HG02973 (cell line): ENCODE measurements at regions not wholly inside any gene's neighbourhood (a gene's known extent, or its start where the extent isn't known, plus 50 kb on each side); places are given as distances from the start of the nearest gene placed in this dataset.

Experiments used
- ATAC-seq: cut with Tn5 transposase; IDR thresholded peaks from one replicate; pipeline ENCODE4 v1.9.1; 2021; ENCODE audit warnings: moderate library complexity; ENCODE audit not compliant: unreplicated experiment

DNA sequence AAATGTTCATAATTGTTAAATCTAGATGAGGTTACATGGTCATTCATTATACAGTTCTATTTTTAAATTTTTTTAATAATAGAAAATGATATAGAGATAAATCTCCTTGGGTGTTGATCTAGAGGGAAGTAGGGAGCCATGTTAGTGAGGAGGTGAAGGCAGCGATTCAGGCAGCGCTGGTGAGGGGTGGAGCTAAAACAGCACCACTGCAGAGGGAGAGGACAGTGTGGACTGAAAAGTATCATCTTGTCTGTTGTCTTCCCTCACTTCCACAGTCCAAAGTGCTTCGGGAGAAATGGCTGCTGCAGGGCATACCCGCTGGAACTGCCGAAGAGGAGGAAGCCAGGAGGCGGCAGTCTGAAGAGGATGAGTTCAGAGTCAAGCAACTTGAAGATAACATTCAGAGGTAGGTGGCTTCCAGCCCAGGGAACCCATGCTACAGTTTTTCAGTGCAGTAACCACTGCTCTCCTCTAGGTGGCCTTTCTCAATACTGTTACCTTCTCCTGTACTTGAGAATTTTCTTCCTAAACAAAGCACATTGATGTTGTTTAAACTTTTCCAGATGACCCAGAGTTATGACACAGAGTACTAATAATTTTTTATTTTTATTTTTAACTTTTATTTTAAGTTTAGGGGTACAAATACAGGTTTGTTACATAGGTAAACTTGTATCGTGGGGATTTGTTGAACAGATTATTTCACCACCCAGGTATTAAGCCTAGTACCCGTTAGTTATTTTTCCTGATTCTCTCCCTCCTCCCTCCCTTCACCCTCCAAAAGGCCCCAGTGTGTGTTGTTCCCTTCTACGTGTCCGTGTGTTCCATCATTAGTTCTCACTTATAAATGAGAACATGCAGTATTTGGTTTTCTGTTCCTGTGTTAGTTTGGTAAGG lies 100.5 kb downstream of the PALM2AKAP2 start:
- ATAC-seq: peak; percentile 87

GRCh38 chr9:109883623-109884022 lies 103.6 kb downstream of the PALM2AKAP2 start:
- no peak for ATAC-seq

- no peak for ATAC-seq
Observed at GRCh38 chr9:109886041-109886440, 106.0 kb downstream of the PALM2AKAP2 start.

- ATAC-seq: peak; percentile 60
Observed at GRCh38 chr9:109886617-109887016, 106.6 kb downstream of the PALM2AKAP2 start.

DNA sequence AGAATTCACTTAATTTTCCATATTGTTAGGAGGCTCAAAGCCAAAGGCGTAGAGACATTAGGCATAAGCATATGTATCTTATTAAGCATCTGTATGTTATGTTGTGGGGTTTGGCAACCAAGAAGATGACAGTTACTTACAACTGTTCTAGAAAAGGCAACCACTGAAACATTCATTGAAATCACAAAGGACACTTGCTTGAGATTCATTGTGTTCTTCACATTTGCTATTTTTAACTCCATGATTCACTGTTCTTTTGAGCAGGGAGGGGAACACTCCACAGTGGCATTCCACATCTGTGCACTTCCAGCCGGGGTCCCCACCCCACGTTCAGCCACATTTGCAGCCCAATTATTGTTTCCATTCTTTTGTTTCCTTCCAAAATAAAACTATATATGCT lies 107.1 kb downstream of the PALM2AKAP2 start:
- no peak for ATAC-seq

- no peak for ATAC-seq
Observed at GRCh38 chr9:109888695-109889094, 108.7 kb downstream of the PALM2AKAP2 start.

DNA sequence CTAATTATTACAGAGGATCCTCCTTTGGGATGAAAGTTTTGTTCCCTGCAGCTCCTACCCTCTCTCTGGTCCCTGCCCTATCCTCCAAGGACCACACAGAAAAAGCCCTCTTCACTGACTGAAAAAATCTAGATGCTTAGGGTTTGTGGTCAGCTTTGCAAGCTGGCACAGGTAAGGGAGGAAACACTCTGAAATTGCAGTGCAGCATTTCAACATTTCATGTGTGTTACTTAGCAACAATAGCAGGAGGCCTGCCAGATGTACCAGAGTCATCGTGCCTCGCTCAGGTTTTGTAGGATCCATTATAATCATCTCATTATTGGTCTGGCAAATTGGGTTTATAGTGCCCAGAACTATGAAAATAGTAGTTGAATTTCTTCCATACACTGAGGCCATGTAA lies 109.5 kb downstream of the PALM2AKAP2 start:
- no peak for ATAC-seq

DNA sequence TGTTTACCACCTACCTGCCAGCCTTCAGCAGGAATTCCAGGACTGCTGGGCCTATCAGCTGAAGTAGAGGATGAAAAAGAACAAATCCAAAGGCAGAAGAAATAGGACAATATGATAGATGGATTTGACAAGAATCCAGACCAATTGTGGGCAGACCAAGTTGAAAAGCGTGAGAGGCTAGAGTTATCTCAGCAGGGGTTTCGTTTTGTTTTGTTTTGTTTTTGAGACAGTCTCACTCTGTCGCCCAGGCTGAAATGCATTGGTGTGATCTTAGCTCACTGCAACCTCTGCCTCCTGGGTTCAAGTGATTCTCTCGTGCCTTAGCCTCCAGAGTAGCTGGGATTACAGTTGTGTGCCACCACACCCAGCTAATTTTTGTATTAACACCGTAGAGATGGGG lies 113.2 kb downstream of the PALM2AKAP2 start:
- ATAC-seq: peak; percentile 50

GRCh38 chr9:109894473-109894872 lies 114.5 kb downstream of the PALM2AKAP2 start:
- no peak for ATAC-seq

GRCh38 chr9:109894921-109895758 lies 115.1 kb downstream of the PALM2AKAP2 start:
- ATAC-seq: peak; percentile 68

DNA sequence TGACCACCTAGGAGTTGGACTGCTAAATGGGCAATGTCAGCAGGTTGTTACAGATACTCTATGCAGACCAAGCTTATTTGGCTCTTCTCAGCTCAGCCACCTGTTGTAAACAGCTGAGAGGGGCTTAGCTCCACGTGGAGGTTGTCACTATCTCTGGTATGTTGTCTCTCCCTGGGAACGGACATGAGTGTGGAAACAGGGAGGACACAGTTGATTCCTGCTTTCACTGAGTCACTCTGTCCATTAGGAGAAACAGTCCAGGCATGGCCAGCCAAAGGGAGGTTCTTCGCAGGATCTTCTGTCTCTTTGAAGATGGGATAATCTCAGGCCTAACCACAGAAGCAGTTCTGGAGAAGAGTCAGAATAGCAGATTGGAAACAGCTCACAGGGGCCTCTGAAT lies 121.2 kb downstream of the PALM2AKAP2 start:
- ATAC-seq: no peak

DNA sequence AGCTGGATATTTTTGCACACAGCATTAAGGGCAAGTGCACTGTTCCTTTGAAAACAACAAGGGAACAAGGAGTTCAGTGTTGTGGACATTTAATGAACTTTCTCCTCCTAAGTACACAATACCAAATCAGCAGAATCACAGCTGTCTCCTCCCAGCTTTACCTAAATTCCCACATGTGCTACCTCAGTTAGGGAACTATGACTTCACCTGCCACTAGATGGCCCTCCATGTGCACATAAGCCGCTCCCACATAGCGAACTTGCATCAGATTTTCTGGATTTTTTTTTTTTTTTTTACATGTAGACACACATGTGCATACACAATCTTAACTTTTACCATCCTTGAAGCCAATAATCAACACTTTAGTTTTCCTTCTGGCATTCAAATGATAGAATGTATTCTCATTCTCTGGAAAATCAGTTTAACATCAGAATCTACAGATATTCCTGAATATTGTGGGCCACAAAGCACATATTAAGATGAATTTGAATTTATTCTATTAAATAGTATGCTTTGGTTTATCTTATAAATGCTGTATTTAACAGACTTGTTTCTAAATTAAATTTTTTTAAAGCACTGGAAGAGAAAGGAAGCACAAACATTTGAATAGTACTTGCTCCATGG lies 123.6 kb downstream of the PALM2AKAP2 start:
- no peak for ATAC-seq

DNA sequence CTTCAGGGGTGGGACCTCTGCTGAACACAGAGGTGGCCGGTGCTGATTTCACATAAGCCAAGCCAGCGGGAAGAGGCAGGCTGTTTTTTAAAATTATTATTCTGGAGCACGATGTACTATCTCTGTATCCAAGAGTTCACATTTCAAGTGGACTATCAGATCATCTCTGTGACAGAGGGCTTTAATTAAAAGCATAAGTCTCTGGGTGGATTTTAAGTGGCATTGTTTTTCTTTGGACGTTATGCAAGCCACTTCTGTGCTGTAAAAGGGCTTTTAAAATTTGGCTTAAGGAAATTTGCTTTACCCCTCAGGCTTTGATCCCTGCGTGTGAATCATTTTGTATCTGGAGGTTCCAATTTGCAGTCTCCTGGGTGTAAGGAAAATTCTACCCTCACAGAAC lies 124.7 kb downstream of the PALM2AKAP2 start:
- ATAC-seq: no peak

GRCh38 chr9:109905472-109905871 lies 125.5 kb downstream of the PALM2AKAP2 start:
- ATAC-seq: no peak

DNA sequence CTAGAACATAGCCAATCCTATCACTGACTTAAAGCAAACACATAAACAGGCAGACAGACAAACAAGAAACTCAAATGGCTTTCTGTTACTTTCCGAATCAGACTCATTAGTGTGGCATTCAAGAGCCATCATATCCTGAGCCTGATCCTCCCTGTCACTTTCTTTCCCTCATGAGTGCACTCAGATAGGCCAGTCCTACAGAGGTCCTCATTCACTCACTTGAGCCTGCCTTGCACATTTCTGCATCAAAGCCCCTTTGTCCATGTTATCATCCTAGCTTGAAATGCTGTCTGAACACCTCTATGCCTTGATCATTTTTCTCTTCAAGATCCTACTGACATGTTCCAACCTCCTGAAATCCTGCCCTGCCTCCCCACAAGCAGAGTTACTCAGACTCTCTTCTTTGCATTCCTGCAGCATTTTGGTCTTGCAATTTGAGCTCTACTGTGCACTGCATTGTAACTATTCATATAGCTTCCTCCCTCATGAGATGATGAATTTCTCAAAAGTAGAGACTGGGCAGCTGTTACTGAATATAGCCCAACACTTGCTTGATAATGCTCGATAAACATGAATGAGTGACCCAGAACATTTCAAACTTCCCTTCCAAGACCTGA lies 126.9 kb downstream of the PALM2AKAP2 start:
- no peak for ATAC-seq

DNA sequence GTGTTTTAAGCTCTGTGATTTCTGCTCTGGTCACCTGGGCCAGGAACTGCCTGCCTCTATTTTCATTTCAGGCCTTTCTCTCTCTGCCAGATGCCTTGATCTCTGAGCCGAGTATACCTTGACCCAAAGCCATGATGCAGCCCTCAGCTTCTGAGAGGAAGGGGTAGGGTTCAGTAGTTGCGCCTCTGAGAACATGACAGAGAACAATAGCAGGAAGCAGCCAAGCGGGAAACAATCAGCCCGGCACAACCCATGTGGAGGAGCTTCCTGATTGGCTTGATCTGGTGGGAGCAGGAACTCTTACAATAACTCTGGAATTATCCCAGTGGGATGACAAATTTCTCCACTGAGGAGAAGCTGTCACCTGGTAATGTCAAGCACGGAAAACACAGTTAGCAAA lies 127.4 kb downstream of the PALM2AKAP2 start:
- peak; percentile 76 for ATAC-seq

DNA sequence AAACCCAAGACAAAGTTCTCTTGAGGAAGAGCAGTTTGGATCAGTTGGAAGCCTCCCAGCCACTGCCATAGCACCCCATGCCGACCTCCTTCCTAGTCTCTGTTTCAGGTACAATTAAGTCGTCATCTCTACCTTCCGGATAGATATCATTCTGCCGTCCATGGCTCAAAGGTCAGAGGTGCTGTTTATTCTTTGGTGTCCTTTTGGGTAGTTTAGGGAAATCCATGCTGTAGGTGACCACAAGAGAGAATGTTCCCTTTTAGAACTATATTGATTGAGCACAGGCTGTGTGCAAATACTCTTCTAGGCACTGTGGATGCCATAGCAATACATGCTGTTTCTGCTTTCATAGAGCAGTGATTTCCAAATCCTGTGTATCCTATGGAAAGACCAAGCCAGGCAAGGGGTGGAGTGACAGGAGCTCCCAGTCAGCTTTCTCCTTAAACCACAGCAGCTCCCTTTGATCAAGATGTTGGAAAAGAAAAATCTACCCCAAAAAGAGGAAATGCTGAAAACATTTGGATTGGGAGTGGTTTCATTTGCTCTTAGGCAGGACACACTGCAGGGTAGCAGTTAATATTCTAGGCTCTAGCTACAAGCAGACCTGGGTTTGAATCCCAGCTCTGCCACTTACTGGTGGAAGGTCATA lies 127.9 kb downstream of the PALM2AKAP2 start:
- no peak for ATAC-seq

DNA sequence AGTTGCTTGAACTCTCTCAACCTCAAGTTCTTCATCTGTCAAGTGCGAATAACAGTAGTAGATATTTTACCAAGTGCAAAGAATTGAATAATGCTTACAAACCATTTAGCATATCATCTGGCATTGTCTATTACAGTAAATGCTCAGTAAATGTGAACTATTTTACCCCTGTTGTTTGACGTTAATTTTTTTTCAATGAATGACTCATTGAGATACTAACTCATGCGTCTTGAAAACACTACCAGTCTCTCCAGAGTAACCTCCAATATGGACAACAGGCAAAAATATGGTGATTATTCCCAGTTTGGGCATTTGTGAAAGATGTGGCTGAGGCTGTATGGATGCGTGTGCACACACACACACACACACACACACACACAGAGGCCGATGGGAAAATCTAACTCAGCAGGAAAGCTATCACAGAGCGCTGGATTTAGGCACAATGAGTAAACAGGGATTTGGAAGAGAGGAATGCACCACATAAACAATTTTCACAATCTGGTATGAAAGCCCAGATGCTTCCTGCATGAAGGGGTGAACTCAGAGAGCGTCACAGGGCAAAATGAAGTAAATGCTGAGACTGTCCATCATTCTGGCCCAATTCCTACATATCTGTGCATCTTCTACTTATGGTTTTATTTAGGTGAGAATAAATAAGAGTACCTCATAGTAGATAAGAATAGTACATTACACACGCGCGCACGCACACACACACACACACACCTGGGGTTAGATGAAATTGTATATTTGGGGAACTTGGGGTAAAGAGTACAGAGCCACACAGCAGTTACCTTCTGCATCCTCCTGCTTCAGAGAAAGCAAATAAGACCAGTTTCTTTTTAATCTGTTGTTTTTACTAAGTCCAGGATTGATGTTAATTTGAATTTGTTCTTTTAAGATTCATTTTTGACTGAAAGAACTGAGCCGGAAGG lies 128.7 kb downstream of the PALM2AKAP2 start:
- no peak for ATAC-seq
